Mesendoderm (in vitro differentiated cells): ENCODE measurements at regions not wholly inside any gene's neighbourhood (a gene's known extent, or its start where the extent isn't known, plus 50 kb on each side); places are given as distances from the start of the nearest gene placed in this dataset.
A peak's percentile ranks its signal among the peaks of the same experiment; 100 is the strongest.

Experiments
- DNase-seq: peaks from one replicate; pipeline ENCODE4 v3.0.0; 2013
- H2AK5ac ChIP-seq: 2 replicates; pipeline ENCODE4 v1.6.1; 2013; ENCODE audit warnings: low read length, inconsistent platforms
- H2BK120ac ChIP-seq: 2 replicates; pipeline ENCODE4 v1.6.1; 2013; ENCODE audit warnings: low read depth, mild to moderate bottlenecking, low read length, moderate library complexity, mixed read lengths
- H2BK15ac ChIP-seq: replicated peaks from 2 replicates; pipeline ENCODE4 v1.6.1; 2013; ENCODE audit warnings: low read depth, mild to moderate bottlenecking, moderate library complexity
- H2BK5ac ChIP-seq: 2 replicates; pipeline ENCODE4 v1.6.1; 2013; ENCODE audit warnings: low read length, inconsistent platforms
- H3K18ac ChIP-seq: 2 replicates; pipeline ENCODE4 v1.6.1; 2013; ENCODE audit warnings: mild to moderate bottlenecking, low read length, mixed read lengths
- H3K23ac ChIP-seq: one replicate; pipeline ENCODE4 v1.6.1; 2013; ENCODE audit warnings: low read length
- H3K27ac ChIP-seq: 2 replicates; pipeline ENCODE4 v1.5.1; 2013; ENCODE audit warnings: low read depth, mild to moderate bottlenecking, inconsistent platforms, low read length, moderate library complexity
- H3K27me3 ChIP-seq: 2 replicates; pipeline ENCODE4 v1.6.1; 2013; ENCODE audit warnings: low read length, control low read depth, mild to moderate bottlenecking, inconsistent platforms; ENCODE audit not compliant: insufficient read depth, poor library complexity
- H3K36me3 ChIP-seq: 2 replicates; pipeline ENCODE4 v1.6.1; 2013; ENCODE audit warnings: low read length, inconsistent platforms; ENCODE audit not compliant: control insufficient read depth, insufficient read depth
- H3K4ac ChIP-seq: one replicate; pipeline ENCODE4 v1.6.1; 2013; ENCODE audit warnings: low read depth, mild to moderate bottlenecking, low read length, moderate library complexity
- H3K4me1 ChIP-seq: 2 replicates; pipeline ENCODE4 v1.6.1; 2013; ENCODE audit warnings: low read depth, low read length, inconsistent platforms; ENCODE audit not compliant: control insufficient read depth
- H3K4me2 ChIP-seq: 2 replicates; pipeline ENCODE4 v1.6.1; 2013; ENCODE audit warnings: low read length
- H3K4me3 ChIP-seq: 2 replicates; pipeline ENCODE4 v1.5.1; 2013; ENCODE audit warnings: mild to moderate bottlenecking, low read length
- H3K56ac ChIP-seq: one replicate; pipeline ENCODE4 v1.6.1; 2013; ENCODE audit warnings: low read length
- H3K79me1 ChIP-seq: 2 replicates; pipeline ENCODE4 v1.6.1; 2013; ENCODE audit warnings: low read length, inconsistent platforms
- H3K79me2 ChIP-seq: 2 replicates; pipeline ENCODE4 v1.6.1; 2013; ENCODE audit warnings: mild to moderate bottlenecking, low read length; ENCODE audit not compliant: control insufficient read depth, insufficient read depth
- H3K9ac ChIP-seq: 2 replicates; pipeline ENCODE4 v1.6.1; 2013; ENCODE audit warnings: low read length, inconsistent platforms
- H4K5ac ChIP-seq: one replicate; pipeline ENCODE4 v1.6.1; 2013; ENCODE audit warnings: low read length
- H4K8ac ChIP-seq: one replicate; pipeline ENCODE4 v1.6.1; 2013; ENCODE audit warnings: low read depth, mild to moderate bottlenecking, control low read depth, low read length, moderate library complexity
- WGBS: extraction: QIAGEN DNeasy Blood & Tissue Kit; methylation state at CpG from one replicate; pipeline ENCODE4 v1.1.7; 2013; ENCODE audit warnings: low lambda C conversion rate, missing lambda C conversion rate; ENCODE audit not compliant: insufficient coverage; ENCODE audit errors: extremely low coverage; 5-methylcytosine and 5-hydroxymethylcytosine counted together

DNA sequence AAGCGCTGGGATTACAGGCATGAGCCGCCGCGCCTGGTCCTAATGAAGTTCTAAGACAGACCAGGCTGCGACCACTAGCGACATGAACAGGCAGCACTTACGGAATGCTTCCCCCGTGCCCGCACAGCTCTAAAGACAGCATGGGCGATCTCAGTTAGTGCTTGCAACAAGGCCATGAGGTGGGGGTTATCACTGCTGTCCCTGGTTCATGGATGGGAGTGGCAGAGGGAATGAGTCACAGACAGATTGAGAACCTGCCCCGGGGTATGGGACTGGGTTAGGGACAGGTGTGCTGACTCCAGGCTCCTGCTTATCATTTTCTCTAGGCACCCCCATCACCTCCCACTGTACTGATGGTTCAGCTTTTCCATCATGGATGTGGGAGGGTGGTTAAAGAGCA, 160.9 kb downstream of the VRK1 start:
- Histone ChIP-seq H3K79me1 (no peaks in the 10 kb centered on the region), H2BK5ac (no peak overlapping the region)

DNA sequence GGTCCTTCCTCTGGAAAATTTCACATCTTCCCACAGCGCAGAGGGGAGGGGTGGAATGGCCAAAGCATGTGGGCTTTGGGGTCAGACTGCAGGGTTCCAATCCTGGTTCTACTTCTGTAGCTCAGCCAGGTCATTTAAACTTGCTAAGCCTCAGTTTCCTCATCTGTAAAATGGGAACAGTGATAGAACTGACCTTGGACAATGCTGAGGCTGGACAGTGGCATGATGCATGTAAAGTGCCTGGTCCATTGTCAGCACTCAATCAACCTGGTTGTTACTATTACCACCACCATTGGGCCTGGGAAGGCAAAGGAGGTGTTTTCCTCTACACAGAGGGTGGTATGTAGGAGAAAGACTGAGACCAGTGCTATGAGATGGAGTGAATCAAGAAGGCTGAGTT, 162.8 kb downstream of the VRK1 start:
- Histone ChIP-seq H2BK5ac (no peak overlapping the region), H3K9ac (no peak overlapping the region), H3K4me2 (no peak overlapping the region), H3K4me1 (no peaks in the 10 kb centered on the region), H4K8ac (no peak overlapping the region), H2BK15ac (no peak overlapping the region), H3K4me3 (no peak overlapping the region), H3K27me3 (no peaks in the 10 kb centered on the region), H2BK120ac (no peak overlapping the region), H3K18ac (no peak overlapping the region), H2AK5ac (no peak overlapping the region), H3K79me2 (no peaks in the 10 kb centered on the region), H3K79me1 (no peaks in the 10 kb centered on the region), H4K5ac (no peak overlapping the region), H3K36me3 (no peaks in the 10 kb centered on the region), H3K27ac (no peak overlapping the region), H3K4ac (no peak overlapping the region), H3K56ac (no peak overlapping the region), H3K23ac (no peak overlapping the region)
- DNase-seq = no peak
- WGBS = no CpG with 5 or more reads among the region's 1 CpG

More for the DNA sequence above, 160.9 kb downstream of the VRK1 start:
- H4K5ac ChIP-seq = no peak overlapping the region
- H3K36me3 ChIP-seq = no peaks in the 10 kb centered on the region
- H3K4me1 ChIP-seq = no peaks in the 10 kb centered on the region
- H2BK120ac ChIP-seq = no peak overlapping the region
- peak; percentile 7 for DNase-seq
- no peaks in the 10 kb centered on the region for H3K79me2 ChIP-seq
- no peak overlapping the region for H3K23ac ChIP-seq
- H3K4ac ChIP-seq = no peak overlapping the region
- no peak overlapping the region for H2BK15ac ChIP-seq
- H2AK5ac ChIP-seq = no peak overlapping the region
- no peak overlapping the region for H3K4me2 ChIP-seq
- H3K27ac ChIP-seq = no peak overlapping the region
- no peak overlapping the region for H3K56ac ChIP-seq
- H4K8ac ChIP-seq = no peak overlapping the region
- no peak overlapping the region for H3K9ac ChIP-seq
- H3K18ac ChIP-seq = no peak overlapping the region
- H3K27me3 ChIP-seq = no peaks in the 10 kb centered on the region
- WGBS = no CpG with 5 or more reads among the region's 11 CpGs
- no peak overlapping the region for H3K4me3 ChIP-seq

DNA sequence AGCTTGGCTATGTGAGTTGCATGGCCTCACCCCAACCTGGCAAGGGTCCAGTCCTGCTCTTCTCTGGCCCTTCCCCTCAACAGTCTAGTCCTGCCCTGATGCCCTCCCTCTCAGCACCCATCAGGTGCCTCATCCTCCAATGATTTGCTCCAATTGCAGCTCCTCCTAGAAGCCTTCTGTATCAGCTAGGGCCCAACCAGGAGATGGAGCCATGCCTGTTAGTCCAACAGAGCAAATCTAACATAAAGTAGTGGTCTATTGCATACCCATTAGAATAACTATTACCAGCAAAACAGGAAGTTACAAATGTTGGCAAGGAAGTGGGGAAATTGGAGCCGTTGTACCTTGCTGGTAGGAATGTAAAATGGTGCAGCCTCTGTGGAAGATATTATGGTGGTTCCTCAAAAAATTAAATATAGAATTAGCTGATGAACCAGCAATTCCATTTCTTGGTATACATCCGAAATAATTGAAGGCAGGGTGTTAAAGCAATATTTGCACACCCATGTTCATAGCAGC, 163.5 kb downstream of the VRK1 start:
- Histone ChIP-seq H2BK15ac (no peak overlapping the region), H3K9ac (no peak overlapping the region), H3K27ac (no peak overlapping the region), H2AK5ac (no peak overlapping the region), H4K5ac (no peak overlapping the region), H3K27me3 (no peaks in the 10 kb centered on the region), H3K23ac (no peak overlapping the region), H3K36me3 (no peaks in the 10 kb centered on the region), H3K4me1 (no peaks in the 10 kb centered on the region), H3K18ac (no peak overlapping the region), H3K4ac (no peak overlapping the region), H2BK120ac (no peak overlapping the region), H2BK5ac (no peak overlapping the region), H4K8ac (no peak overlapping the region), H3K4me3 (no peak overlapping the region), H3K4me2 (no peak overlapping the region), H3K56ac (no peak overlapping the region), H3K79me2 (no peaks in the 10 kb centered on the region), H3K79me1 (no peaks in the 10 kb centered on the region)
- no CpG with 5 or more reads among the region's 2 CpGs for WGBS
- DNase-seq = no peak

DNA sequence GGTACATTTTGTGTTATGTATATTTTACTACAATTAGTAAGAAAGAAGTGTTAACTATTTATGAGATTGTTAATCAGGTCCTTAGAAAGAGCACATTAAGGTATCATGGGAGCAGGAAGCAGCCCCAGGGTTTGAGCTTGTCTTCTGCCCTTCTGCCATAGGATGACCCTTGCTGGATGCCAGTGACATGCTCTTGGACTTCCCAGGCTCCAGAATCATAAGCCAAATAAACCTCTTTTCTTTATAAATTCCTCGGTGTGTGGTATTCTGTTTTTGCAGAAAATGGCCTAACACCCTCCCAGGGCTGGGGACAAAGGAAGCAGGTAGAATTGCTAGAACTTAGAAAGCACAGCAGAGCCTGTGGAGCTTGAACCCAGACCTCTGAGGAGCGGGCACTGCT, 164.7 kb downstream of the VRK1 start:
- Histone ChIP-seq H4K8ac (no peak overlapping the region), H2BK120ac (no peak overlapping the region), H3K56ac (no peak overlapping the region), H3K4me1 (no peaks in the 10 kb centered on the region), H3K36me3 (no peaks in the 10 kb centered on the region), H3K9ac (no peak overlapping the region), H3K79me1 (no peaks in the 10 kb centered on the region), H2AK5ac (no peak overlapping the region), H3K27ac (no peak overlapping the region), H3K4me2 (no peak overlapping the region), H3K23ac (no peak overlapping the region), H3K18ac (no peak overlapping the region), H2BK5ac (no peak overlapping the region), H2BK15ac (no peak overlapping the region), H3K79me2 (no peaks in the 10 kb centered on the region), H3K4me3 (no peak overlapping the region), H3K27me3 (no peaks in the 10 kb centered on the region), H4K5ac (no peak overlapping the region), H3K4ac (no peak overlapping the region)
- DNase-seq = no peak
- WGBS = no CpG with 5 or more reads among the region's 2 CpGs

DNA sequence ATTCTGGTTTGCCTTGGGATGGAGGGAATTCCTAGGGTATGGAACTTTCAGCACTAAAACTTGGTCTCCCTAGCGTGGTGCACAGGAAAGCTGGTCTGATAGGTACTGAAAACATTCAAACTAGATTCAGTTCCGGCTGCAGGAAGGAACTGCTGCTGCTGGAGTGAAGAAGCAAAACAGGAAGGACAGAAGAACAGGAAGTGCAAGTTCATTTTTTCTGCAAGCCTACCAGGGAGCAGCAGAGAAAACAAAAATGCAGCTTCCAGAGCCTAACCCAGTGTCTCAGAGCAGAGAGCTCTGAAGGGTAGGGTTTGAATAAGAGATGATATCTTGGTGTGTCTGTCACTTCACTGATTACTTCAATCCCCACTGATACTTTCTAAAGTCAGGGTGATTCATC, 165.2 kb downstream of the VRK1 start:
- Histone ChIP-seq H4K5ac (no peak overlapping the region), H3K4ac (no peak overlapping the region), H3K4me3 (no peak overlapping the region), H2BK5ac (no peak overlapping the region), H2BK120ac (no peak overlapping the region), H3K27ac (no peak overlapping the region), H2AK5ac (no peak overlapping the region), H3K79me2 (no peaks in the 10 kb centered on the region), H3K36me3 (no peaks in the 10 kb centered on the region), H3K4me2 (no peak overlapping the region), H3K9ac (no peak overlapping the region), H4K8ac (no peak overlapping the region), H3K79me1 (no peaks in the 10 kb centered on the region), H3K27me3 (no peaks in the 10 kb centered on the region), H3K4me1 (no peaks in the 10 kb centered on the region), H2BK15ac (no peak overlapping the region), H3K18ac (no peak overlapping the region), H3K23ac (no peak overlapping the region), H3K56ac (no peak overlapping the region)
- DNase-seq = peak; percentile 18
- WGBS = no CpG with 5 or more reads among the region's 2 CpGs

DNA sequence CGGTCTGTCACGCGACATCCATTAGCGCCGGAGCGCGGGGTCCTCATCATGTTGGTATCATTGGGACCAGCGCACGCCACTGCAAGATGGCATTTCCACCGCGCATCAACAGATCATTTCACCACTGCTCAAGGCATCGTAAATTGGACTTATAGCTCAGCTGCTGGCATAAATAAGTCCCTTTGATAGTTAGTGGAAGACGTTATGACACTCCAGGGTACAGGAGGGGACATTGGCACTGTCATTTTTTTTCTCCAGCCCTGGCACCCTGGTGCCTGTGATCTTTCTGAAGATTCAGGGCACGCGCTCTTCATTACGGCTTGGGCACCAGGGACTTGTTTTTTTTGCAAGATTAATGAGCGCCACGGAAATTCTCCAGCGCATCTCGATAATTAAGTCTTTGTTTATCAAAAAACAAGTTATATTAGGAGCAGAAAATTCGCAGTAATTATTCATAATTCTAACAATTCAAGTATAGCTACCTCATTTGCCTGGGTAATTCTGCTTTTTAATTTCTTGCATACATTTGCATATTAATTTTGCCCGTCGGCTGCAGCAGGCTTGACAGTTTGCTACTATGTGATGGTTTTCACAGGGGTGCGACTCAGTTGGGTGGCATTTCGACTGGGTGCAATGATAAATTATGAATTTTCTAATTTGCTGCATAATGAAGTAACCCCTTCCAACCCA, 167.7 kb downstream of the VRK1 start:
- Histone ChIP-seq H3K18ac (no peak overlapping the region), H3K27ac (no peak overlapping the region), H3K56ac (no peak overlapping the region), H3K36me3 (no peaks in the 10 kb centered on the region), H4K5ac (no peak overlapping the region), H3K4me2 (no peak overlapping the region), H3K9ac (no peak overlapping the region), H3K4me1 (no peaks in the 10 kb centered on the region), H3K4me3 (no peak overlapping the region), H2BK120ac (no peak overlapping the region), H3K79me2 (no peaks in the 10 kb centered on the region), H3K79me1 (no peaks in the 10 kb centered on the region), H3K4ac (no peak overlapping the region), H3K27me3 (no peaks in the 10 kb centered on the region), H4K8ac (no peak overlapping the region), H3K23ac (no peak overlapping the region), H2AK5ac (no peak overlapping the region), H2BK5ac (no peak overlapping the region), H2BK15ac (no peak overlapping the region)
- no CpG with 5 or more reads among the region's 25 CpGs for WGBS
- no peak for DNase-seq
